SW 1271 (cell line): ENCODE measurements at regions not wholly inside any gene's neighbourhood (a gene's known extent, or its start where the extent isn't known, plus 50 kb on each side); places are given as distances from the start of the nearest gene placed in this dataset.

Experiments used
- DNase-seq, 2 experiments: peaks; one replicate each; lab custom pipeline; 2025; lab: John Stamatoyannopoulos, UW

DNA sequence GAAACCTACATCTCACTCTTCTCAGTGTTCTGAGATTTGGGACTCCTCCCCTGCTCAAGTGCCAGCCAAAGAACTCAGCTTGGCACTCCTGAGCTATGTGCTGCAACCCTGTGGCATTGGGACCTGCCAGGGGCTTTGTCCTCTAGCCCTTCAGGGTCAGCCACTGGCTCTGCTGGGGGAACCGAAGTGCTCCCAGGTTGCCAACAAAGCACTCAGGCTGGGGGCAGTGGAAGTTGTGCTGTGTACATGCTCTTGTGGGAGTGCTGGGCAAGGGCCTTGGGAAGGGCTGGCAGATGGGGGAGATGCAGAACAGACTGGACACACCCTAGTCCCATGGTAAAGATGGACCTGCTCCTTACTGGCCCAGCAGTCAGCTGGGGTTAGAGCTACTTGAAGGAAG is 498.6 kb downstream of the CAAP1 start:
- DNase-seq: no peak

DNA sequence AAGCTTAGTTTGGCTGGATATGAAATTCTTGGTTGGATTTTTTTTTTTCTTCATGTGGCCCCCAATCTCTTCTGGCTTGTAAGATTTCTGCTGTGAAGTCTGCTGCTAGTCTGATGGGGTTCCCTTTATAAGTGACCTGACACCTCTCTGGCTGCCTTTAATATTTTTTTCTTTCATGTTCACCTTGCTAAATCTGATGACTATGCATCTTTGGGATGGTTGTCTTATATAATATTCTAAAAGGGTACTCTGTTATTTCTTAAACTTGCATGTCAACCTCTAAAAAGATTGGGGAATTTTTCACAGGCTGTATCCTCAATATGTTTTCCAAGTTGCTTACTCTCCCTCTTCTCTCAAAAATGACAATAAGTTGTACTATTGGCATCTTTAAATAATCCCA is 500.0 kb downstream of the CAAP1 start:
- DNase-seq: no peak

DNA sequence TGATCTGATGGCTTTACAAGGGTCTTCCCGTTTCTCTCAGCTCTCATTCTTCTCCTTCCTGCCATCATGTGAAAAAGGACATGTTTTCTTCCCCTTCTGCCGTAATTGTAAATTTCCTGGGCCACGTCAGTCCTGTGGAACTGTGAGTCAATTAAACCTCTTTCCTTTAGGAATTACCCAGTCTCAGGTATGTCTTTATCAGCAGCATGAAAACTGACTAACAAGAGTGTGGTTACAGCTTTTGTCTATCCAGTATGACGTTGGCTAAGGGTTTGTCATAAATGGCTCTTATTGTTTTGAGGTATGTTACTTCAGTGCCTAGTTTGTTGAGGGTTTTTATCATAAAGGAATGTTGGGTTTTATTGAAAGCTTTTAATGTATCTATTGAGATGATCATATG is 501.6 kb downstream of the CAAP1 start:
- DNase-seq: no peak

DNA sequence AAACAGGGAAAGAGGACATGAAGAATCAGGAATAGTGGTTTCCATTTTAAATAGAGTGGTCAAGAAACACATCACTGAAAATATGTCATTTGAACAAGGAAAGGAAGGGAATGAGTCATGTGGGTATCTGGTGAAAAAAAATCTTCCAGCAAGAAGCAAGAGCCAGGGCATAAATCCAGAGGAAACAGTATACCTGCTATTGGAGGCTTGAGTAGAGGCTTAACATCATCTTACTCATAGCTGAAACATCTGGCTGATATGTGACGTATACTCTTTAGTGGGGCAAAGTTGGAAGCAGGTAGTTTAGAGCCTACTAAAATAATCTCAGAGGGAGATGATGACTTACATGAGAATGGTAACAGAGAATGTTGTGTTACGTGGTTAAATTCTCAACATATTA is 517.2 kb downstream of the CAAP1 start:
- no peak for DNase-seq

DNA sequence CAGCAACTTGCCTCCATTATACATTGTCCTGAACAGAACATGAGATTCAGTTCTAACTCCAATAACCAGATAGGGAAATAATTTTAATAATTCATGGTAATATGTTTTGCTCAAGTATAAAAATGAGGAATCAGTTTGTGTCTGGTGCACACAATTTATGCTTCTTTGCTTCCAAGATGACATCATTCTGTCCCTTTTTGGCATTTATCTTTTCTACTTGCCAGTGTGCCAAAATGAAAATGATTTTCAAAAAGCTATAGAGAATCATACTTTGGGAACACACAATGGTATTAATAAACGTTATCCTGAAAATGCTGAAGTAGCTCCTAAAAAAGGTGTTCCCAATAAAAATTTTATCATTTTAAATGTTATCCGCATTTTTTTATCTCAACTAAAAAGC is 519.0 kb downstream of the CAAP1 start:
- no peak for DNase-seq

DNA sequence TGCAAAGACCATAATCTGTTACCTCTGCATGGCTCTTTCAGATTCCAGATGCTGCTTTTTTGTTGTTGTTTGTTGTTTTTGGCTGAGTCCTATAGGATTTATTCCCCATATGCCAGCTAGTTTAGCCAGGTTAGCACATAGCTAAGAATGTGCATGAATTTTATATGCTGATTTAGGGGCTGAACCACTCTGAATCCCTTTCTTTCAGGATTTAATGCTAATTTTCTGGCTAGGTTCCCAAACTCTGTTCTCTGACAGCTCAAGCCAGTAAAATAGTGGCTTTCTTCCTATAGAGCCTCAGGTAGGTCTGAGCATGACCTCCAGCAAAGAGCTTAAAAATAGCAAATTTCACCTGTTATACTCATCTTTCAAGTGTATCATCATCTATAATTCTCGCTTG is 521.4 kb downstream of the CAAP1 start:
- no peak for DNase-seq

DNA sequence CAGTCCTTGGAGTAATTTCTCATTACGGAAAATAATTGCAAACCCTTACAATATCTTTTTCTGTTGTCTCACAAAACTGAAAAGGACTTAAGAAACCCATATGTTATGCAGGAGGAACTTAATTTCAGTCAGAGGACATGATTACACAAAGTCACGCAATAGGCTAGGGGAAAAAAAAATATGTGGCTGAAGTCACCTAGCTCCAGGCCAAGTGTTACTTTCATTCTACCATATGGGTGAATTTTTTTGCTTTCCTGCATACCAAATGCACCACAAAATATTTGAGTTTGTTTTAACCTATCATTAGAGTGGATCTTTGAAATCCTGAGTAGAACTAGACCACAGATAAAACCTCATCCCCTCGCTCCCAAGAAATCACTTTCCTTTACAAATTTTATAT is 523.5 kb downstream of the CAAP1 start:
- DNase-seq: no peak

DNA sequence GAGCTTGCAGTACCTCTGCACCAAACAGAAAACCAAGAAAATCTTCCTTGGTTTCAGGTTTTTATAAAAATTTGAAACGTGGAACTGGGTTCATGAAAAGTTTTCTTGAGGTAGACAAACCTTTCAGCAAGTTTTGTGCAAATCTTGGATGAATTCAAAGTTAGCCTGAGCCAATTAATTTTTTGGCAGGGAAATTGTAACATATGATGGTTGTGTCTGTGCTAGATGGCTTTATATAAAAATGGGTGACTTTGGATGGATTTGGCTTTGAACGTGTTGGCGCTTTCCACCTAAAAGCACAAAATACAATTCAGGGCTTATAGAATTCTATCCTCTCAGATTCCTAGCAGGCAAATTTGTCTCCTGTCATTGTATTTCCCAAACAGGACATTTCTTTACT is 524.4 kb downstream of the CAAP1 start:
- no peak for DNase-seq

DNA sequence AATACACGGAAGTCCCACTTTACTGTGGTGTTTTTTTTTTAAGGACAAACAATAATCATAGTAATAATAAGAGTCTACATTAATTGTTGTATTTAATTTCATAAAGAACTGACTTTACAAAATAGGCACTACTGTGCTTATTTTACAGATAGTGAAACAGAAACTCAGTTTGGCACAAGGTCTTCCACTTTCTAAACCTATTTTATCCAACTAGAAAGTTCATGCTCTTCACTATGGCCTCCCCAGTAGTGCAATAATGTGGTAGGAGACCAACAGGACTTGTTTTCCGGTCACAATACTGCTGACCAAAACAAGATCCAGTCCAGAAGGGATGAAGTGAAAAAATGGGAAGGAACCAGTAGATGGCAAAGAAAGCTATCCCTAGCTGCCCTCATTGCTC is 531.6 kb downstream of the CAAP1 start:
- no peak for DNase-seq

DNA sequence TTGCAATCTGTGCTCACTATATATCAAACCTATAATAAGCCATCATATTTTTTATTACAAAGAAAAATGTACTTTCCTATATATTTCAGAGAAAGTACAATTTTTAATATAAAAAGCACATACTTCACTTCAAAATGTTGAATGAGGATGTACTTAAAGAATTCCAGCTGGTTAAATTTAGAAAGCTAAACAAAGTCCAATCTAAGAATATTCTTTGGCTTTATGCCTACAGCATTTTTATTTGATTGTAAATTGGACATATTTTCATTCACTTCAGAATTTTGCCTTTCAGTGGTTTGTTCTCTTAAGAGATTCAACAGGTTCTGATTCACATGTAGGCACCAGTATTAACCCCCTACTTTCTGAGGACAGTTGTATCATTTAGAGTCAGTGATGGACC is 533.8 kb downstream of the CAAP1 start:
- DNase-seq: no peak

DNA sequence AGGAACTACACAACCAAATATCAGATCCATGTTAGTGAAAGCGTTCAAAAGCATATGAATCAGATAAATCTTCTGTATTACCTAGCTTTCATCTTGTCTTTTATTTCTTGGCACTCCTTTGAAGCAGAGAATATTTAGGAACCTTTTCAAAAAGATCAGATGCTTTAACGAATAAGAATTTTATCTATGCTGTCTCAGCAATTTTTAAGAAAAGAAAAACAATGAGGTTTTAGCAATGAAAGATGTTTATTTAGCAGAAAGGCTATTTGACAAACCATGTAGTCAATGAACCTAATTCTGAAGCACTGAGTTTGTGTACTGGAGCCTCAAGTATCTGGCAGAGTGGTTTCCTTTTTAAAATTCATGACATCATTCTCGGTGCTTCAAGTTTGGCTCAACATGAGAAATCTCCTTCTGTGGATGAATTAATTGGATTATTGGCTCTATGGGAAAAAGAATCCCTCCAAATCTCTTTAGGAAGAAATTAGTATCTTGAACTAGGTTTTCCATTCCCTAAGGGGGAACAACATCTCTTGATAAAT is 534.7 kb downstream of the CAAP1 start:
- DNase-seq: no peak

DNA sequence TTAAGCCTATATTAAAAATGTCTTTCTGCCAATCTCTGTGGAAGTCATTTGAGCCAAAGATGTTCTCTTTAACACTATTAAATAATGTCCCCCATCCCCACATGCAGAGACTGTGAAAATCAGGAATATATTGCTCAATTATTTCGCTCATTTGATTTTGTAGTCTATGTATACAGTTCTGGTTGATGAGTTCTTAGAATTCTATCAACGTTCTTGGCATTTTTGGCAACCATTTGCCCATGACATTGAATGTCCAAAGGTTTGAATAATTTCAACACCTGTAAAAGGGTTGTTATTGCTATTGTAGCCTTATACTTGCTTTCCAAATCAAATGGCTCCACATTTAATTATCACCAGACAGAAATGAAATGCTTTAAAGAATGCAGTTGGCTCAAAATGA is 536.1 kb downstream of the CAAP1 start:
- no peak for DNase-seq

DNA sequence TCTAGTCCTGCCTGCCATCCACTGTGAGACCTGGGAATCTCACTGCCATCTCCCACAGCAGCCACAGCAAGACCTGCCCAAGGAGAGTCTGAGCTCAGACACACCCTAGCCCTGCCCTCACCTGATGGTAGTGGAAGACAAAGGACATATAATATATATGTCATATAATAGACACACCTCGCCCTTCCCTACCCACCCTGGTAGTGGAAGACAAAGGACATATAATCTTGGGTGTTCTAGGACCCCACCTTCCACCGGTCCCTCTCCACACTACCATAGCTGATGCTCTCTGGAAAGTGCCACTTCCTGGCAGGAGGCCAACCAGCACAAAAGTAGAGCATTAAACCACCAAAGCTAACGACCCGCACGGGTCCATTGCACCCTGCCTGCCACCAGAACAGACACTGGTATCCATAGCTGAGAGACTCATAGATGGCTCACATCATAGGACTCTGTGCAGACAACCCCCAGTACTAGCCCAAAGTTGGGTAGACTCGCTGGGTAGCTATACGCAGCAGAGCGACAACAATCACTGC is 545.6 kb downstream of the CAAP1 start:
- no peak for DNase-seq

DNA sequence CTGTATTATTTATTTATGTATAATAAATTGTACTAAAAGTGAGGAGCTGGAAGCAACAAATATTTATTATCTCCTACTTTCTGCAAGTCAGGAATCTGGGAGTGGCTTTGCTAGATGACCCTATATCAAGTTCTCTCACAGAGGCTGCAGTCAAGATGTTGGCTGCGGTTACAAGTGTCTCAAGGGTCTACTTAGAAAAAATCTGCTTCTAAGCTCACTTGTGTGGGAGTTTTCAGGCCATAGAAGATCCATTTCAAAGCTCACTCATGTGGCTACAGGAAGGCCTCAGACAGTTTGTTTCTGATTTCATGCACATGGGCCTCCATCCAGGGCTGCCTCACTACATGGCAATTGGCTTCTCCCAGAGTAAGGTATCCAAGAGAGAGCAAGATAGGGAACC is 551.1 kb downstream of the CAAP1 start:
- DNase-seq: no peak

DNA sequence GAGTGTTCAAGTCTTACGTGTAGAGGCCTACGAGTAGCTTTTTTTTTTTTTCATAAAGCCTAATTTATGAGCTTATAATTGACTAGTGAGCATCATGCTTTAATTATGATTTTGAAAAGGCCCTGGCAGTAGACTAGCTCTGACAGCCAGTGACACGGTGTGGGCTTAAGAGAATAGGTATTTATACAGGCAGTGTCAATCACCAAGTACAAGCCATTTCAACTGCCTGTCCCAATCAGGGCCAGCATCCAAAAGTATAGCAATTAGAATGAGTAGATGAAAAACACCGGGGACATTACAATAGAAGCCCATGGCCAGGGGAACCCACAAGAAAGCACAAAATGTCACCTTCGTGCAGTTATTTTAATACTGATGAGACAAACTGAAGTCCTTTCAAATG is 552.8 kb downstream of the CAAP1 start:
- no peak for DNase-seq

DNA sequence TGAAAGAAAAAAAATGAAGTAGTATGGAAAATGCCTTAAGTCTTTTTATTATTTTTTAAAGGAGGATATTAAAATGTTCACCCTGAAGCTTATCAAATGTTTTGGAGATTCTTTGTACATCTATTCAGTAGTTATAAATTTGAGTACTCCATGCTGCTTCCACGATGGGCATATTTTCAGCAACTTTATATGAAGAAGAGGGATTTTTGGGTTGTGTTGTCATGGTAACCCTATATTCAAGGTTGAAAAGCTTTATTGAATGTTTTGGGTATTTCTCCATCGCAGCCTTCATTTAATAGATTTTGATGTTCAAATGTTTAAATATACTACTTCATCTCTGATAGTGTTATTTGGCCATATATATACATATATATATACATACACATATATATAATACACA is 557.5 kb downstream of the CAAP1 start:
- DNase-seq: no peak

DNA sequence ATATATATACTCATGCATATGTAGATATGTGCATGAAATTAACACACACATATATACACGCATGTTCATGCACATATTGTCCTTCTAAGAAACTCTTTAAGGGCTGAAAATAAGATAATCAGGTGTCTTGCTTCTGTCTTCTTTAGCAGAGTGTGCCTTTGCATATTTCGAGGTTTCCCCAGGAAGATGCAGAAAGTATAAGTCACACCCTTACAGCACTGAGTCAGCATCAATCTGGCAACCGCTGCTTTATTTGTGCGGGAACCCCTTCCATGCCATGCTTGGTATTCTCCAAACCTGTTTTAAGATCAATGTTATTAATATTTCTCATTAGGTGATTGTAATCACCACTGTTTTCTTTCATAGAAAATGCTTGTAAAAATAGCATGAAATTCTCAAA is 557.9 kb downstream of the CAAP1 start:
- DNase-seq: no peak

DNA sequence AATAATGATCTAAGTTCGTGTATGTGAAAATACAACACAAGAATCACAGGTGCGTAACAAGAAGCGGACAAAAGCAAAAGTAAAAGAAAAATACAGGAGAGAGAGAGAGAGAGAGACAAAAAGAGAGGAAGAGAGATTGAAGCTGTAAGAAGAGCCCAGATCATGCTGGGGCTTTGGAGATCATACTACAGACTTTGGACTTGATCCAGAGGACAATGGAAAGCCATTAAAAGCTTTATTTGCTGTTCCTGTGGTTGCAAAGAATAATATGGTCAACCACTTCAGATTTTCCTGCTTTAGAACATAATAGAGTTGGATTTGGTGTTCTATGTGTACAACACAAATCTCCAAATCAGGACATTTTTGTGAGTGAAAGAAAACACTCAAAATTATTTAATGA is 561.4 kb downstream of the CAAP1 start:
- no peak for DNase-seq

DNA sequence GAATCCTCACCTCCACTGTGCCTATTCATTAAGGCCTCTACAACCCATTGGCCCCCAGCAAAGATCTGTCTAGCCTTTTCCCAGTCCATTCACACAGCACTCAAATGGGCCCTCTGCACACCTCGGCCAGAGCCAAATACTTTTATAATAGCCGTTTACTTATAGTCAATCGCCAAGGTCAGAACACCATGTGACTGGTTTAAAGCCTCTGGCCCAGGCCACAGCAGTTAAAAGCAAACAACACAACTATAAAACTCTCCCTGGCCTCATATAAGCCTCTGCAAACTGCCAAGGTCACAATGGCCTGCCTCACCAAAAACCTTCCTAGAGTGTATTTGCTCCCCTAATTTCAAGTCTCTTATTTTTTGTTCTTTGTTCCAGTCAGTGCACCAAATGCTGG is 562.6 kb downstream of the CAAP1 start:
- no peak for DNase-seq

DNA sequence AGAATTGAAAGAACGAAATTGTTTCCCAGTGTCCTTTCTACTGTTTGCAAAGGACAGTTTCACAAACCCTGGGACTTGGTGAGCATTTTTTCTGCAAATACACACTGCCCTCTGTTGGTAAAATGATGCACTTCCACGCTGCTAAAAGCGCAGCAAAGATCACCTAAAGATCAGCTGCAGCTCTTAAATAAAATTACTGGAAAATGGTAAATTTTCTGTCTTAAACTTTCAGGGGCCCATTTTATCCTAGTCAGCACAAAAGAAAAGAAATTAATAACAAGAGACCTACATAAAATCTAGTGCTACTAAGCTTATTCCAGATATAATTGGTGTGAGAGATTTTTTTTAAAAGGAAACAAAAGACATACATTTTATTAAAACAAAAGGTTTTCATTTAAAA is 566.0 kb downstream of the CAAP1 start:
- DNase-seq: no peak

DNA sequence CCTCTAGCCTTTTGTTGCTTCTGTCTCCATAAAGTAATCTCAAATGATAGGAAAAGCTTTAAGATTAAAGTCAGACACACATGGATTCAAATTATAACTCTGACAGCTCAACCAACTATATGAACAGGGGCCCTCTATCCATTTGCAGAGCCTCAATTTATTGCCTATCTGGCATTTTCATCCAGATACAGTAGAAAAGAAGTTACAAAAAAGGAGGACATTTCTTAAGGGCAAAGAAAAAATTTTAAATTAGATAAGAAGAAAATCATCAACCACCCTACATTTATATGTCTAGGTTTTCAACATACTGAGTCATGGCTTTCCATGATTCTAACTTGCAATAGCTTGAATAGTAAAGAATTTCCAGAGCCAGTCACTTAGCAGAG is 567.2 kb downstream of the CAAP1 start:
- no peak for DNase-seq

DNA sequence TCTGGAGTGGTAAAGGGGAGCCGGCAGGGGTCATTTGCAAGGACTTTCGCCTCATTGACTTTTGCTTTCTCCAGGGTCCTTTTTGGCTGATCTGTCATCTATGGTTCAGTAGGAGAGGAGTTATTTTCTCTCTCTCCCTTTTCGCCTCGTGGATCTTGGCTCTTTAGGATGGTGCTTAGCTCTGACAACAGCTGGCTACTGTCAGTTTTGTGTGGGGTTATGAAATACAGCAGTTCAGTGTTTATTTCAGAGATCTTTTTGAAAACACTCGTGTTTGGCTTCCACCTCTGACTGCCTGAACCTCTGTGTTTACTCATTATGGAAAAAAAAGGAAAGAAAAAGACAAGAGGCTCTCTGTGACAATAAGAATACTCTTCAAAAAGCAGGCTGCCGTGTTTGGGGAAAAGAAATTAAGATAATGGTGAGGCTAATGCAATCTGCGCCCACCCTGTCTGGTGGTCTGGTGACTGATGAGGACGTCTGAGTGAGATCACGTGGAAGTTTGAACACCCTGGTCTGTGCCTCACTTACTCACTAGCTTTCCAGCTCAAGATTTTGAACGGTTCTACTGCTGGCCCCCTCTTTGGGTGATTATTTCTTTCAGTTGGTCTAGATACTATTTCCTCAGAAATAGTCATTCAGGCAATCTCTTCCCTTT is 567.7 kb downstream of the CAAP1 start:
- no peak for DNase-seq

DNA sequence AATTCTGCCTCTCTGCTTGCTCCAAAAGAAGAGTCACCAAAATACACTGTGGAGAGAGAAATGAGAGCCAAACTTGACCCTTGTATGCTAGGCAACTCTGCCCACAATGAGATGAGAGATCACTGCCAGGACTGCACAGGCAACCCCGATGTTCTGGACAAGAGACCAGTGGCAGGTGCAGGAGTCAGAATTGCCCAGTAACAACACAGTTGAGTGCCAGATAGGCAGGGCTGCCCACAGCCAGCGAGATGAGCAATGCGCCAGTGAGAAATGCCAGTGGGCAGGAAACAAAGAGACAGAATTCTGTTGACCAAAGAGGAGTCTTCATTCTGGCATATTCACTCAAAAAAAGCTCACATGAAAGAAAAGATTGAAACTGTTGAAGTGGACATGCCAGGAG is 570.7 kb downstream of the CAAP1 start:
- DNase-seq: no peak

DNA sequence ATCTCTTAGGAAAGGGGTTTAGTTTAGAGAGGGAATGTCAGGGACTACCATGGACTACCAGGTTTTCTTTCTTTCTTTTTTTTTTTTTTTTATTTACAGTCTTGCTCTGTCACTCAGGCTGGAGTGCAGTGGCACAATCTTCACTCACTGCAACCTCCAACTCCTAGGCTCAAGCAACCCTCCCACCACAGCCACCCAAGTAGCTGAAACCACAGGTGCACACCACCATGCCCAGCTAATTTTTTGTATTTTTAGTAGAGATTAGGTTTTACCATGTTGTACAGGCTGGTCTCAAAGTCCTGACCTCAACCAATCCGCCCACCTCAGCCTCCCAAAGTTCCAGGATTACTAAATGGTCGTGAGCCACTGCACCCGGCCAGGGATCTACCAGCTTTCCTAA is 572.7 kb downstream of the CAAP1 start:
- no peak for DNase-seq
